Mammary epithelial cell (primary cell): ENCODE measurements at regions not wholly inside any gene's neighbourhood (a gene's known extent, or its start where the extent isn't known, plus 50 kb on each side); places are given as distances from the start of the nearest gene placed in this dataset.

Experiments
- CTCF ChIP-seq, 2 donors: IDR thresholded peaks in 1 of 2; conservative IDR thresholded peaks in 1 of 2; 2 replicates each; pipeline ENCODE4 v1.5.1; 2011 to 2012; ENCODE audit warnings: inconsistent platforms in 2 of 2, low read length in 2 of 2, mild to moderate bottlenecking in 2 of 2, control low read depth in 1 of 2, low read depth in 1 of 2; ENCODE audit not compliant: insufficient read depth in 1 of 2; ENCODE audit errors: extremely low read depth in 1 of 2
- EZH2 ChIP-seq: IDR thresholded peaks from 2 replicates; pipeline ENCODE4 v1.6.1; 2012; ENCODE audit warnings: low read length, inconsistent platforms, borderline replicate concordance

DNA sequence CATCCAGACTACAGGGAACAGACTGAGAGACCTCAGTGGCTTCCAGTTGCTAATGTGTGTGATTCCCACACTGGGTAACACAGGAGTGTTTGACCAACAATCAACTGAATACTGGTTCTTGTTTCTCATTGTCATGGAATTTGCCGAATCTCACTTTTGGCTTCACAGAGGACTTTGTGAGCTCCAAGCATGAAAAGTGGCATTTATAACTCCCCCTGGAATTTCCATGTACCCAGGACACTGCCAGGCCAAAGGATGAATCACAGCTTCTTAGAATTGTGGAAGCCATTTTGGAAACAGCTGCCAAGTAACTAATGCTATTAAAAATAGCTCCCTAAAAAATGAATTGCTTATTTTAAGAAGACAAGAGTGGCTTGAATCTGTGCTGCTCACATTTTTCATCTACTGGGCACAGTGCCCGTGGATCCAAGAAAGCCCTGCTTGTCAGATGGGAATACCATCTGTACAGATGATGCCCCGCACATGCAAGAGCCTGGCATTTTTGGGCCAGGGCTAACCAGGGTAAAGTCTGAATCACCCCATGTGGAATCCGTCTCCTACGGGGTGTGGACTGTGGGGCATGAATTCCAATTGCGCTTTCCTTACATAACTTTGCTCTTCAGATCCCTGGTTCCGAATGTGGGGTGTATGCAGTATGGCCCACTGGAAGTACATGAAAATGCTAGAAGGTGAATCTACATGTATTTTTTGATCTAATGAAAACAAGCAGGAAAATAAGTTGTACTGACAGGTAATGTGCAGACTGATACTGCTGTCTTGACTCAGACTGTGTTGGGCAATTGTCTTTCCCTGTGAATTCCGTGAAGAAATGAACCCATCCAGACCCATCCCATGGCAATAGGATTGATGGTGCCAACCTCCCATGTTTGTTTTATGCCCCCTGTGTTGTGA, 487.3 kb downstream of the SIPA1L2 start:
- TF ChIP-seq EZH2 (no peak), CTCF (conservative IDR thresholded peaks at IDR 0.05 in 1 of 2, IDR thresholded peaks at IDR 0.05 in 1 of 2; ENCODE audit: extremely low read depth in 1 of 2, insufficient read depth in 1 of 2, low read depth in 1 of 2, low read length in 2 of 2) (no peak)
